ENCODE measurements at regions not wholly inside any gene's neighbourhood (a gene's known extent, or its start where the extent isn't known, plus 50 kb on each side); places are given as distances from the start of the nearest gene placed in this dataset.

DNA sequence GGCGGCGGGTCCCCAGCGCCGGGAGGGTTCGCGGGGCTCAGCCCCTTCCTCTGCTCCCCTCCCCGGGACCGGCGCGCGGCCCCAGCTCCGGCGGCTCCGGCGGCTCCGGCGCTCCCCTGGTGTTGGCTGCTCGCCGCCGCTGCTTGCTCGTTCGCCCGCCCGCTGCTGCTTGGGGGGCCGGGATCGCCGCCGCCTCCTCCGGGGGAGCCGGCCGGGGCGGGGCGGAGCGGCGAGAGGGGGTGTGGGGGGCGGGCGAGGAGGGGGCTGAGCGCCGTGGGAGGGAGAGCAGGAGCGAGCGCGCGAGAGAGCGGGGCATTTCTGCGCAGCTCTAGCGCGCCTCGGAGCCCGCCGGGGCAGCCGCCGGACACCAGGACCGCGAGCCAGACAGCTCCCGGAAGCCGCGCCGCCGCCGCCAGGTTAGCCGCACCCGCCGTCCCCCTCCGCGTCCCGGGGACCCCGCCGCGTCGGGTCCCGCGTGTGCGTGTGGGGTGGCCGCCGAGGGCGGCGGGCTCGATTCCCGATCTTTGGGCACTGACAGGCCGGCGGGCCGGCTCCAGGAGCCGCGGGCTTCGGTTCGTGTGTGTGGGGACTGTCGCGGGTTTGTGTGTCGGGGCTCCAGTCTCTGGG lies 62.0 kb upstream of the EPB41L1 start:
- TF ChIP-seq, protein P1, sequence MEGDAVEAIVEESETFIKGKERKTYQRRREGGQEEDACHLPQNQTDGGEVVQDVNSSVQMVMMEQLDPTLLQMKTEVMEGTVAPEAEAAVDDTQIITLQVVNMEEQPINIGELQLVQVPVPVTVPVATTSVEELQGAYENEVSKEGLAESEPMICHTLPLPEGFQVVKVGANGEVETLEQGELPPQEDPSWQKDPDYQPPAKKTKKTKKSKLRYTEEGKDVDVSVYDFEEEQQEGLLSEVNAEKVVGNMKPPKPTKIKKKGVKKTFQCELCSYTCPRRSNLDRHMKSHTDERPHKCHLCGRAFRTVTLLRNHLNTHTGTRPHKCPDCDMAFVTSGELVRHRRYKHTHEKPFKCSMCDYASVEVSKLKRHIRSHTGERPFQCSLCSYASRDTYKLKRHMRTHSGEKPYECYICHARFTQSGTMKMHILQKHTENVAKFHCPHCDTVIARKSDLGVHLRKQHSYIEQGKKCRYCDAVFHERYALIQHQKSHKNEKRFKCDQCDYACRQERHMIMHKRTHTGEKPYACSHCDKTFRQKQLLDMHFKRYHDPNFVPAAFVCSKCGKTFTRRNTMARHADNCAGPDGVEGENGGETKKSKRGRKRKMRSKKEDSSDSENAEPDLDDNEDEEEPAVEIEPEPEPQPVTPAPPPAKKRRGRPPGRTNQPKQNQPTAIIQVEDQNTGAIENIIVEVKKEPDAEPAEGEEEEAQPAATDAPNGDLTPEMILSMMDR (conservative IDR thresholded peaks at IDR 0.05; ENCODE audit: low read depth, low read length): no peak
- TF ChIP-seq EZH2phosphoT487 (IDR thresholded peaks at IDR 0.05; ENCODE audit: borderline replicate concordance, low read length): no peak
- no peak for TF ChIP-seq EZH2 (IDR thresholded peaks at IDR 0.05; ENCODE audit: low read length, unreplicated experiment)

Measured in PC-3 (cell line).